SK-N-SH treated with all-trans-retinoic acid at 6 μM for 48 hours (cell line): ENCODE measurements at regions not wholly inside any gene's neighbourhood (a gene's known extent, or its start where the extent isn't known, plus 50 kb on each side); places are given as distances from the start of the nearest gene placed in this dataset.

Experiments used
- ARNTL ChIP-seq: fragments of 450-650 bp; formaldehyde crosslinking; IDR thresholded peaks from 2 replicates; pipeline ENCODE4 v1.5.0; 2020; ENCODE audit warnings: low read depth, mild to moderate bottlenecking, moderate library complexity, borderline replicate concordance
- BACH2 ChIP-seq: fragments of 250-450 bp; sonication (Bioruptor Pico); IDR thresholded peaks from 2 replicates; pipeline ENCODE4 v1.9.0; 2021; ENCODE audit warnings: mild to moderate bottlenecking, borderline replicate concordance
- CSDC2 ChIP-seq: fragments of 250-450 bp; sonication (Bioruptor Pico); IDR thresholded peaks from 2 replicates; pipeline ENCODE4 v1.5.0; 2020; ENCODE audit warnings: mild to moderate bottlenecking, moderate library complexity
- OSR1 ChIP-seq: fragments of 250-450 bp; sonication (Bioruptor Pico); IDR thresholded peaks from 2 replicates; pipeline ENCODE4 v1.8.0; 2022; ENCODE audit warnings: moderate library complexity, mild to moderate bottlenecking, inconsistent platforms
- PPARA ChIP-seq: fragments of 250-450 bp; sonication (Bioruptor Pico); IDR thresholded peaks from 2 replicates; pipeline ENCODE4 v1.5.0; 2020; ENCODE audit warnings: mild to moderate bottlenecking, borderline replicate concordance
- ZC3H10 ChIP-seq: fragments of 250-450 bp; sonication (Bioruptor Pico); IDR thresholded peaks from 2 replicates; pipeline ENCODE4 v1.5.1; 2021; ENCODE audit warnings: mild to moderate bottlenecking, moderate library complexity
- ZFP3 ChIP-seq: fragments of 250-450 bp; sonication (Bioruptor Pico); IDR thresholded peaks from 2 replicates; pipeline ENCODE4 v1.5.0; 2020; ENCODE audit warnings: mild to moderate bottlenecking, moderate library complexity
- ZFP30 ChIP-seq: fragments of 450-650 bp; formaldehyde crosslinking; IDR thresholded peaks from 2 replicates; pipeline ENCODE4 v1.5.0; 2022; ENCODE audit warnings: mild to moderate bottlenecking, moderate library complexity
- TF ChIP-seq, protein P1 (sequence below): fragments of 250-450 bp; sonication (Bioruptor Pico); IDR thresholded peaks from 2 replicates; pipeline ENCODE4 v1.5.1; 2020; ENCODE audit warnings: low read depth, mild to moderate bottlenecking, moderate library complexity
- TF ChIP-seq, protein P2 (sequence below): fragments of 250-450 bp; sonication (Bioruptor Pico); IDR thresholded peaks from 2 replicates; pipeline ENCODE4 v1.5.1; 2021; ENCODE audit warnings: mild to moderate bottlenecking, moderate library complexity

DNA sequence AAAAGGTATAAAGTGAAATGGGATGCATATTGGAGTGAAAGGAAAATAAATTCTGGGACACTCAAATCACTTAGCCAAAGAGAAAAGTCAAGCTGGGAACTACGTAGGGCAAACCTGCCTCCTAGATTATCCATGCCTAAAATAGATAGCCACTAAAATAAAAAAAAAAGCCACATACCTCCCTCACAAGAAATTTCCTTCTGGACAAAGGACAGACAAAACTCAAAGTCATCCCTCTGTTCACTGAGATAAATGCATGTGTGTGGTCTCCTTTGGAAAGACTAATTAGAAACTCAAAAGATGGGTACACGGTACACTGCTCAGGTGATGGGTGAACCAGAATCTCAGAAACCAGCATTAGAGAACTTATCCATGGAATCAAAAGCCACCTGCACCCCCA lies 65.2 kb upstream of the MME start:
- TF ChIP-seq OSR1 (CRISPR knock-in tag): no peak
- TF ChIP-seq, protein P1, sequence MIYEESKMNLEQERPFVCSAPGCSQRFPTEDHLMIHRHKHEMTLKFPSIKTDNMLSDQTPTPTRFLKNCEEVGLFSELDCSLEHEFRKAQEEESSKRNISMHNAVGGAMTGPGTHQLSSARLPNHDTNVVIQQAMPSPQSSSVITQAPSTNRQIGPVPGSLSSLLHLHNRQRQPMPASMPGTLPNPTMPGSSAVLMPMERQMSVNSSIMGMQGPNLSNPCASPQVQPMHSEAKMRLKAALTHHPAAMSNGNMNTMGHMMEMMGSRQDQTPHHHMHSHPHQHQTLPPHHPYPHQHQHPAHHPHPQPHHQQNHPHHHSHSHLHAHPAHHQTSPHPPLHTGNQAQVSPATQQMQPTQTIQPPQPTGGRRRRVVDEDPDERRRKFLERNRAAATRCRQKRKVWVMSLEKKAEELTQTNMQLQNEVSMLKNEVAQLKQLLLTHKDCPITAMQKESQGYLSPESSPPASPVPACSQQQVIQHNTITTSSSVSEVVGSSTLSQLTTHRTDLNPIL: no peak
- TF ChIP-seq CSDC2: no peak
- TF ChIP-seq ARNTL: no peak
- TF ChIP-seq, protein P2, sequence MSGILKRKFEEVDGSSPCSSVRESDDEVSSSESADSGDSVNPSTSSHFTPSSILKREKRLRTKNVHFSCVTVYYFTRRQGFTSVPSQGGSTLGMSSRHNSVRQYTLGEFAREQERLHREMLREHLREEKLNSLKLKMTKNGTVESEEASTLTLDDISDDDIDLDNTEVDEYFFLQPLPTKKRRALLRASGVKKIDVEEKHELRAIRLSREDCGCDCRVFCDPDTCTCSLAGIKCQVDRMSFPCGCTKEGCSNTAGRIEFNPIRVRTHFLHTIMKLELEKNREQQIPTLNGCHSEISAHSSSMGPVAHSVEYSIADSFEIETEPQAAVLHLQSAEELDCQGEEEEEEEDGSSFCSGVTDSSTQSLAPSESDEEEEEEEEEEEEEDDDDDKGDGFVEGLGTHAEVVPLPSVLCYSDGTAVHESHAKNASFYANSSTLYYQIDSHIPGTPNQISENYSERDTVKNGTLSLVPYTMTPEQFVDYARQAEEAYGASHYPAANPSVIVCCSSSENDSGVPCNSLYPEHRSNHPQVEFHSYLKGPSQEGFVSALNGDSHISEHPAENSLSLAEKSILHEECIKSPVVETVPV (CRISPR knock-in tag): no peak
- no peak for TF ChIP-seq ZFP3 (CRISPR knock-in tag)
- TF ChIP-seq ZFP30 (CRISPR knock-in tag): no peak
- TF ChIP-seq PPARA (CRISPR knock-in tag): no peak
- no peak for TF ChIP-seq BACH2 (CRISPR knock-in tag)
- no peak for TF ChIP-seq ZC3H10 (CRISPR knock-in tag)
